Stomach (tissue), 8 donors: ENCODE measurements at regions not wholly inside any gene's neighbourhood (a gene's known extent, or its start where the extent isn't known, plus 50 kb on each side); places are given as distances from the start of the nearest gene placed in this dataset.
"Not testable (repeated sequence)": the region's sequence is repeated elsewhere in the genome, so short reads cannot be mapped to it uniquely, and the experiment has no call there.

Source experiments
- DNase-seq, 2 donors: peaks; one replicate each; pipeline versions ENCODE4 v3.0.0 to v3.0.0-alpha.2; 2013 to 2019
- H3K27ac ChIP-seq, 5 donors: fragments of 200-600 bp in 4 of 5; sonication (generic) in 4 of 5; one replicate each; pipeline ENCODE4 v1.5.1; 2013 to 2019; ENCODE audit warnings: mild to moderate bottlenecking in 1 of 5, moderate library complexity in 1 of 5
- H3K27me3 ChIP-seq, 3 donors: fragments of 200-600 bp; sonication (generic); one replicate each; pipeline ENCODE4 v1.5.1; 2017 to 2019; ENCODE audit warnings: mixed run types in 1 of 3
- H3K36me3 ChIP-seq, 4 donors: fragments of 200-600 bp; sonication (generic); 1 replicate in 3 of 4; 2 replicates in 1 of 4; pipeline ENCODE4 v1.5.1; 2016 to 2019
- H3K4me1 ChIP-seq, 4 donors: fragments of 200-600 bp; sonication (generic); one replicate each; pipeline ENCODE4 v1.5.1; 2016 to 2019
- H3K4me3 ChIP-seq, 4 donors: fragments of 200-600 bp; sonication (generic) in 3 of 4; one replicate each; pipeline ENCODE4 v1.5.1; 2016 to 2019; ENCODE audit warnings: mild to moderate bottlenecking in 1 of 4
- H3K9me3 ChIP-seq, 4 donors: fragments of 200-600 bp; sonication (generic); one replicate each; pipeline ENCODE4 v1.5.1; 2016 to 2019
- CTCF ChIP-seq, 7 experiments: fragments of 450-650 bp in 4 of 7; fragments of 200-600 bp in 3 of 7; sonication (generic) in 3 of 7; IDR thresholded peaks; one replicate each; pipeline ENCODE4 v1.5.1; 2016 to 2019; ENCODE audit warnings: antibody characterized with exemption in 7 of 7, control low read depth in 2 of 7, mild to moderate bottlenecking in 1 of 7
- EP300 ChIP-seq: sonication (generic); formaldehyde crosslinking; IDR thresholded peaks from one replicate; pipeline ENCODE4 v1.6.1; 2017; ENCODE audit warnings: antibody characterized with exemption
- POLR2A ChIP-seq, 4 donors: fragments of 450-650 bp; IDR thresholded peaks; one replicate each; pipeline ENCODE4 v1.6.1; 2016; ENCODE audit warnings: antibody characterized with exemption in 4 of 4, control low read depth in 2 of 4, mild to moderate bottlenecking in 1 of 4, moderate library complexity in 1 of 4
- POLR2AphosphoS5 ChIP-seq, 3 donors: sonication (generic); formaldehyde crosslinking; IDR thresholded peaks; one replicate each; pipeline ENCODE4 v1.6.1; 2016; ENCODE audit warnings: antibody characterized with exemption in 3 of 3
- WGBS, 5 donors: extraction: QIAGEN DNeasy Blood & Tissue Kit in 3 of 5; methylation state at CpG; one replicate each; pipeline versions ENCODE4 v1.1.5 to v1.1.7; 2013 to 2018; 5-methylcytosine and 5-hydroxymethylcytosine counted together
- intact Hi-C: fragments of 100-400 bp; cut with DNase I; formaldehyde crosslinking; loops from one replicate; pipeline ENCODE4 v1.15.1; 2023; ENCODE audit warnings: low total_unique reads
- donor health status: healthy with polysubstance abuse.
- donor health status: Bipolar disorder and iron deficiency.
- donor health status: healthy.

DNA sequence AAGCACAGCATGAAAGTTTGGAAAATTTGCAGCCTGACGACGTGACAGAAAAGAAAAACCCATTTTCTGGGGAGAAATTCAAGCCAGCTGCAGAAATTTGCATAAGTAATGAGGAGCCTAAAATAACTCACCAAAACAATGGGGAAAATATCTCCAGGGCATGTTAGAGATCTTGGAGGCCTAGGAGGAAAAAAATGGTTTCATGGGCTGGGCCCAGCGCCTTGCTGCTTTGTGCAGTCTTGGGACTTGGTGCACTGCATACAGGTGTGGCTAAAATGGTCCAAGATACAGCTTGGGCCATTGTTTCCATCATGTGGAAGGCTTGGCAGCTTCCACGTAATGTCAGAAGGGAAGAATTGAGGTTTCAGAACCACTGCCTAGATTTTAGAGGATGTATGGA is 428.5 kb upstream of the FRG2C start:
- no peak for TF ChIP-seq CTCF (IDR thresholded peaks at IDR 0.05)
- TF ChIP-seq EP300: no peak
- no peak for TF ChIP-seq POLR2AphosphoS5 (IDR thresholded peaks at IDR 0.05)
- TF ChIP-seq POLR2A (IDR thresholded peaks at IDR 0.05): no peak
- Histone ChIP-seq H3K27ac (no peak overlapping the region), H3K4me1 (no peaks in the 10 kb centered on the region), H3K4me3 (no peak overlapping the region), H3K9me3 (no peaks in the 10 kb centered on the region), H3K36me3 (no peaks in the 10 kb centered on the region), H3K27me3 (peaks cover 0 to 4% (median 0%) of the 10 kb centered on the region in 3 donors)
- DNase-seq: no peak
- intact Hi-C loops: no loop called here
- 69 to 85% (median 84%) methylated on average over 4 of the region's 4 CpGs for WGBS, 5 donors

- DNase-seq: no peak
- Histone ChIP-seq H3K4me3 (no peak overlapping the region), H3K27me3 (peaks cover 0 to 4% (median 0%) of the 10 kb centered on the region in 3 donors), H3K36me3 (no peaks in the 10 kb centered on the region), H3K4me1 (no peaks in the 10 kb centered on the region), H3K9me3 (no peaks in the 10 kb centered on the region), H3K27ac (no peak overlapping the region)
- TF ChIP-seq POLR2AphosphoS5 (IDR thresholded peaks at IDR 0.05) (no peak), POLR2A (IDR thresholded peaks at IDR 0.05) (no peak)
- intact Hi-C loops: no loop called here
- 87 to 98% (median 92%) methylated on average over 1 of the region's 1 CpG for WGBS, 5 donors
These were observed 427.1 kb upstream of the FRG2C start for GRCh38 chr3:75237053-75237452.

- TF ChIP-seq CTCF (IDR thresholded peaks at IDR 0.05): no peak
- no peak for TF ChIP-seq POLR2AphosphoS5 (IDR thresholded peaks at IDR 0.05)
- no peak for TF ChIP-seq EP300
- TF ChIP-seq POLR2A (IDR thresholded peaks at IDR 0.05): no peak
- no peaks in the 10 kb centered on the region for H3K9me3 ChIP-seq
- H3K4me3 ChIP-seq: no peak overlapping the region
- H3K27me3 ChIP-seq: peaks cover 0 to 4% (median 0%) of the 10 kb centered on the region in 3 donors
- no peaks in the 10 kb centered on the region for H3K4me1 ChIP-seq
- 59 to 71% (median 64%) methylated on average over 3 of the region's 3 CpGs for WGBS, 5 donors
- intact Hi-C loops: no loop called here
- H3K36me3 ChIP-seq: no peaks in the 10 kb centered on the region
- DNase-seq: no peak
- no peak overlapping the region for H3K27ac ChIP-seq
These were observed 426.7 kb upstream of the FRG2C start for GRCh38 chr3:75237477-75237876.

DNA sequence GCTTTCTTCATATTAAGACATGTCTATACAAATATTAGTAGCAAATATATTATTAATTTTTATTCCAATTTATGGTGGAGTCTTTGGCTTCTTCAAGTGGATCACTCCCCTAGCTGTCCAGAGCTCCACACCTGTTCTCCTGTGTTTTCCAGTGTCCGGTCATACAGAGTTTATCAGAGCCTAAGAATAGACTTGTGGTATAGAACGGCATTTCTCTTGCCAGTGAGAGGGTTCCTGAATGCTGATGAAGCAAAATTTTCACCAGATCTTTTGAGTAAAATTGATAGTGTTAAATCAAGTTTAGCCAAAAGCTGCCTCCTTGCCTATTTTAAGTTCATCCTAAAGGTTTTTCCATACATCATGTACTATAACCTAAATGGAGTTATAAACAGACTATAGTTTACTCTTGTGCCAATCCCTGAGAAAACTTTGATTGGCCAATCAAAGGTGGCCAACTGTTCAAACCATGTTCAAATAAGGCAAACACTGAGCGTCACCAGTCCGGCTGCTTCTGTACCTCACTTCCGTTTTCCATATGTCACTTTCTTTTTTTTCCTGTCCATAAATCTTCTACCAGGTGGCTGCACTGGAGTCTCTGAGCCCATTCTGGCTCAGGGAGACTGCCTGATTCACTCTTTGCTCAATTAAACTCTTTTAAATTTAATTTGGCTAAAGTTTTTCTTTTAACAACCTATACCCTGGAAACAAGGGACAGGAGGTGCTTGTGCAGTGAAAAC is 422.7 kb upstream of the FRG2C start:
- H3K4me1 ChIP-seq, intact Hi-C loops, H3K27me3 ChIP-seq, H3K27ac ChIP-seq, H3K9me3 ChIP-seq, H3K36me3 ChIP-seq, DNase-seq, H3K4me3 ChIP-seq: not testable (repeated sequence)
- WGBS, 5 donors: 31 to 41% (median 36%) methylated on average over 5 of the region's 5 CpGs

DNA sequence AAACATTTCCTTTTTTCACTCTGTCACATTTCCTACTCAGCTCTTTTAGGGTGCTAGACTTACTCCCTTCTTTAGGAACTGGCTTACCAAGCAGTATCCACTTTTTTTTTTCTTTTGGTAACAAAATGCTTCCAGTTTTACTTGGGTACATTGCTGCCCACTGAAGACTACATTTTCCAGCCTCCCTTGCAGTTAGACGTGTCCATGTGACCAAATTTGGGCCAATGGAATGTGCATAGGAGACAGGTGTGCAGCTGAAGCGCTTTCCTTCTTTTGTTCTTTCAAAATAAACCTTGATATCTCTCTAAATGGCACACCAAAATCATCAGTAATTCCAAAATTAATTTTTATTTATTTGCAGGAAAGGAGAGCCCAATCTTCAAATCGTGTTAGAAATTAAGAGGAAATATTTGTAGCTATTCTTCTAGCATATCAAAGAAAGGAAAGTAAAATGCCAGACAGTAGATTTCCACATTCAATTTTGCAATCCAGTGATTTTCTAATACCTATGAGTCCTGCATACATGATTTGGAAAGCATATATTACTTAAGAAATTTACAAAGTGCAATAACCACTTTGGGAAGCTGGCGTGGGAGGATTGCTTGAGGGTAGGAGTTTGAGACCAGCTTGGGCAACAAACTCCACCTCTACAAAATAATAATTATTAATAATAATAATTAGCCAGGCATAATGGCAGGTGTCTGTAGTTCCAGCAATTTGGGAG is 422.0 kb upstream of the FRG2C start:
- 67 to 78% (median 71%) methylated on average over 4 of the region's 4 CpGs for WGBS, 5 donors
- Histone ChIP-seq H3K9me3 (no peaks in the 10 kb centered on the region), H3K4me3 (no peak overlapping the region), H3K27ac (no peak overlapping the region), H3K27me3 (no peaks in the 10 kb centered on the region), H3K36me3 (no peaks in the 10 kb centered on the region), H3K4me1 (no peaks in the 10 kb centered on the region)
- intact Hi-C loops: no loop called here
- DNase-seq: no peak
- TF ChIP-seq POLR2AphosphoS5 (IDR thresholded peaks at IDR 0.05) (no peak), EP300 (no peak), CTCF (IDR thresholded peaks at IDR 0.05) (no peak), POLR2A (IDR thresholded peaks at IDR 0.05) (no peak)
